ENCODE measurements at regions not wholly inside any gene's neighbourhood (a gene's known extent, or its start where the extent isn't known, plus 50 kb on each side); places are given as distances from the start of the nearest gene placed in this dataset.

DNA sequence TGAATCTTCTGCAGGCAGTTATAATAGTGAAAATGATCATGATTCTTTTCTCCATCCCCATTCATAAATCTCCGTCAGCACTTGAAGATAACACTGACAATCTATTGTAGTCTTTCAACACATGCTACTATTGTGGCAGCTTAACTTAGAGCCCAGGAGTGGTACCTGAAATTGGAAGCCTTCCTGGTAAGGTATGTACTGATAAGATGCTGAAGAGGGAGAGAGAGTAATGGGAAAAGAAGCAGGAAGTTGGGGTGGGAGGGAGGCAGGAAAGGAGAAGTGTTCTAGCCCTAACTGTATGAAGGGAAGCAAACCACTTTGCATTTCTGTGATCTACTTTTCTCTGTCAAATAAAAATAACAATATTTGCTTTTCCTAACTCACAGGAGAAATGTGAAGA lies 197.4 kb upstream of the RORA start:
- Histone ChIP-seq H3K4me2 (ENCODE audit: insufficient read depth, low read length) (no peak overlapping the region), H3K27ac (ENCODE audit: extremely low read depth, low read depth, low read length) (no peak overlapping the region), H3K9me3 (replicated peaks; ENCODE audit: control insufficient read depth, insufficient read depth, low read depth, low read length) (no peaks in the 10 kb centered on the region), H4K20me1 (replicated peaks; ENCODE audit: control insufficient read depth, insufficient read depth, low read length) (no peaks in the 10 kb centered on the region), H3K27me3 (ENCODE audit: control insufficient read depth in 2 of 2, insufficient read depth in 2 of 2, low read length in 2 of 2) (no peaks in the 10 kb centered on the region), H3K36me3 (ENCODE audit: control insufficient read depth, insufficient read depth, low read length) (no peaks in the 10 kb centered on the region), H3K9ac (ENCODE audit: insufficient read depth in 1 of 2, low read depth in 2 of 2, low read length in 2 of 2) (no peak overlapping the region), H2AFZ (ENCODE audit: low read depth, low read length) (no peak overlapping the region), H3K4me3 (no peak overlapping the region), H3K79me2 (ENCODE audit: control insufficient read depth, insufficient read depth, low read length) (no peaks in the 10 kb centered on the region), H3K9me1 (ENCODE audit: control insufficient read depth, insufficient read depth, low read length) (no peaks in the 10 kb centered on the region), H3K4me1 (replicated peaks in 1 of 2; ENCODE audit: control insufficient read depth in 2 of 2, insufficient read depth in 2 of 2, low read length in 2 of 2) (no peaks in the 10 kb centered on the region)
- in situ Hi-C loops (cut with MboI): no loop called here
- 0% methylated on average over 1 of the region's 1 CpG for WGBS (ENCODE audit: insufficient coverage, low coverage, missing lambda C conversion rate)
- no TSS peak for BruUV-seq (replicated peaks)
- ATAC-seq: no peak
- POLR2A ChIA-PET: no interaction called here
- intact Hi-C loops (cut with micrococcal nuclease): no loop called here
- TF ChIP-seq, protein P1, sequence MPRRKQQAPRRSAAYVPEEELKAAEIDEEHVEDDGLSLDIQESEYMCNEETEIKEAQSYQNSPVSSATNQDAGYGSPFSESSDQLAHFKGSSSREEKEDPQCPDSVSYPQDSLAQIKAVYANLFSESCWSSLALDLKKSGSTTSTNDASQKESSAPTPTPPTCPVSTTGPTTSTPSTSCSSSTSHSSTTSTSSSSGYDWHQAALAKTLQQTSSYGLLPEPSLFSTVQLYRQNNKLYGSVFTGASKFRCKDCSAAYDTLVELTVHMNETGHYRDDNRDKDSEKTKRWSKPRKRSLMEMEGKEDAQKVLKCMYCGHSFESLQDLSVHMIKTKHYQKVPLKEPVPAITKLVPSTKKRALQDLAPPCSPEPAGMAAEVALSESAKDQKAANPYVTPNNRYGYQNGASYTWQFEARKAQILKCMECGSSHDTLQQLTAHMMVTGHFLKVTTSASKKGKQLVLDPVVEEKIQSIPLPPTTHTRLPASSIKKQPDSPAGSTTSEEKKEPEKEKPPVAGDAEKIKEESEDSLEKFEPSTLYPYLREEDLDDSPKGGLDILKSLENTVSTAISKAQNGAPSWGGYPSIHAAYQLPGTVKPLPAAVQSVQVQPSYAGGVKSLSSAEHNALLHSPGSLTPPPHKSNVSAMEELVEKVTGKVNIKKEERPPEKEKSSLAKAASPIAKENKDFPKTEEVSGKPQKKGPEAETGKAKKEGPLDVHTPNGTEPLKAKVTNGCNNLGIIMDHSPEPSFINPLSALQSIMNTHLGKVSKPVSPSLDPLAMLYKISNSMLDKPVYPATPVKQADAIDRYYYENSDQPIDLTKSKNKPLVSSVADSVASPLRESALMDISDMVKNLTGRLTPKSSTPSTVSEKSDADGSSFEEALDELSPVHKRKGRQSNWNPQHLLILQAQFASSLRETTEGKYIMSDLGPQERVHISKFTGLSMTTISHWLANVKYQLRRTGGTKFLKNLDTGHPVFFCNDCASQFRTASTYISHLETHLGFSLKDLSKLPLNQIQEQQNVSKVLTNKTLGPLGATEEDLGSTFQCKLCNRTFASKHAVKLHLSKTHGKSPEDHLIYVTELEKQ (CRISPR knock-in tag; IDR thresholded peaks at IDR 0.05): no peak
- DNase-seq (ENCODE audit: extremely low read depth in 1 of 4, low spot score in 3 of 4): no peak
- FAIRE-seq: no peak
- CTCF ChIA-PET (ENCODE audit: low intra/inter-chr PET ratio): no interaction called here

DNA sequence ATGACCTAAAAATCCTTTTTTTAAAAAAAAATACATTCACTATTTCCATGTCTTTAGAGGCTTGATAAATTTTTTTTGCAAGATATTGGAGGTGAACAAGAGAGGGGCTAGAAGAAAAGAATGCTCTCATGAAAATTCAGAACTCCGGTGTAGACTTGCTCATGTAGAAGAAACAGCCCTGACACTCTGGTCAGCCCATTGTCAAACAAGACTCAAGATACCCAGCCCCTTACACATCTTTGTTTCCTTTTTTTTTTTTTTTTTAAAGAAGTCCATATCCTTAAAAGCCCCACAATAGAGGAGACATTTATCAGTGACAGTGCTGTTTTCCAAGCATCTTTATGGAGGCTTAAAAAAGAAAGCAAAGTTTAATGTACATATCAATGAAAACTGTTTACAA lies 196.8 kb upstream of the RORA start:
- Histone ChIP-seq H3K27me3 (ENCODE audit: control insufficient read depth in 2 of 2, insufficient read depth in 2 of 2, low read length in 2 of 2) (no peaks in the 10 kb centered on the region), H3K4me1 (replicated peaks in 1 of 2; ENCODE audit: control insufficient read depth in 2 of 2, insufficient read depth in 2 of 2, low read length in 2 of 2) (no peaks in the 10 kb centered on the region), H3K9me1 (ENCODE audit: control insufficient read depth, insufficient read depth, low read length) (no peaks in the 10 kb centered on the region), H2AFZ (ENCODE audit: low read depth, low read length) (no peak overlapping the region), H3K9ac (ENCODE audit: insufficient read depth in 1 of 2, low read depth in 2 of 2, low read length in 2 of 2) (no peak overlapping the region), H3K4me2 (ENCODE audit: insufficient read depth, low read length) (no peak overlapping the region), H3K79me2 (ENCODE audit: control insufficient read depth, insufficient read depth, low read length) (no peaks in the 10 kb centered on the region), H4K20me1 (replicated peaks; ENCODE audit: control insufficient read depth, insufficient read depth, low read length) (no peaks in the 10 kb centered on the region), H3K27ac (ENCODE audit: extremely low read depth, low read depth, low read length) (no peak overlapping the region), H3K4me3 (no peak overlapping the region), H3K36me3 (ENCODE audit: control insufficient read depth, insufficient read depth, low read length) (no peaks in the 10 kb centered on the region), H3K9me3 (replicated peaks; ENCODE audit: control insufficient read depth, insufficient read depth, low read depth, low read length) (no peaks in the 10 kb centered on the region)
- ATAC-seq (no peak), DNase-seq (ENCODE audit: extremely low read depth in 1 of 4, low spot score in 3 of 4) (no peak), FAIRE-seq (no peak)
- in situ Hi-C loops (cut with MboI): no loop called here
- CTCF ChIA-PET (ENCODE audit: low intra/inter-chr PET ratio): no interaction called here
- POLR2A ChIA-PET: no interaction called here
- WGBS (ENCODE audit: insufficient coverage, low coverage, missing lambda C conversion rate): 0% methylated on average over 1 of the region's 1 CpG
- intact Hi-C loops (cut with micrococcal nuclease): no loop called here
- no TSS peak for BruUV-seq (replicated peaks)
- no peak for TF ChIP-seq TBP (optimal IDR thresholded peaks at IDR 0.05; ENCODE audit: low read depth, low read length)
- TF ChIP-seq, protein P2, sequence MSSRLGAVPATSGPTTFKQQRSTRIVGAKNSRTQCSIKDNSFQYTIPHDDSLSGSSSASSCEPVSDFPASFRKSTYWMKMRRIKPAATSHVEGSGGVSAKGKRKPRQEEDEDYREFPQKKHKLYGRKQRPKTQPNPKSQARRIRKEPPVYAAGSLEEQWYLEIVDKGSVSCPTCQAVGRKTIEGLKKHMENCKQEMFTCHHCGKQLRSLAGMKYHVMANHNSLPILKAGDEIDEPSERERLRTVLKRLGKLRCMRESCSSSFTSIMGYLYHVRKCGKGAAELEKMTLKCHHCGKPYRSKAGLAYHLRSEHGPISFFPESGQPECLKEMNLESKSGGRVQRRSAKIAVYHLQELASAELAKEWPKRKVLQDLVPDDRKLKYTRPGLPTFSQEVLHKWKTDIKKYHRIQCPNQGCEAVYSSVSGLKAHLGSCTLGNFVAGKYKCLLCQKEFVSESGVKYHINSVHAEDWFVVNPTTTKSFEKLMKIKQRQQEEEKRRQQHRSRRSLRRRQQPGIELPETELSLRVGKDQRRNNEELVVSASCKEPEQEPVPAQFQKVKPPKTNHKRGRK (tag; IDR thresholded peaks at IDR 0.05): no peak
- TF ChIP-seq BACH1 (tag; IDR thresholded peaks at IDR 0.05): no peak
- TF ChIP-seq RFX1 (IDR thresholded peaks at IDR 0.05): no peak
- no peak for TF ChIP-seq HLTF (IDR thresholded peaks at IDR 0.05)
- TF ChIP-seq RAD51 (IDR thresholded peaks at IDR 0.05; ENCODE audit: borderline replicate concordance, low read depth): no peak
- no peak for TF ChIP-seq PHF21A (IDR thresholded peaks at IDR 0.05; ENCODE audit: borderline replicate concordance, low read depth)
- no peak for TF ChIP-seq PHB2 (IDR thresholded peaks at IDR 0.05; ENCODE audit: low read depth)

Measured in K562 (cell line).